GM12878 (cell line): ENCODE measurements at regions not wholly inside any gene's neighbourhood (a gene's known extent, or its start where the extent isn't known, plus 50 kb on each side); places are given as distances from the start of the nearest gene placed in this dataset.

Experiments
- ATAC-seq: fragments of 200-7000 bp; cut with Tn5 transposase; 3 replicates; pipeline ENCODE4 v1.9.1; 2020; ENCODE audit warnings: mild to moderate bottlenecking, moderate library complexity
- BruUV-seq: library from RNA; stranded (reverse); fragments of 400-500 nt; replicated peaks from 2 replicates; lab custom pipeline; 2021; lab: Mats Ljungman, UMichigan
- CTCF ChIA-PET: fragments of 300-600 bp; sonication (Branson Sonifier 250); formaldehyde crosslinking; extraction: SDS; loops from one replicate; lab custom pipeline; 2021; ENCODE audit warnings: inconsistent platforms; lab: Yijun Ruan, JAX
- POLR2A ChIA-PET: fragments of 350-600 bp; formaldehyde crosslinking; extraction: SDS; loops from one replicate; lab custom pipeline; 2021; ENCODE audit warnings: inconsistent platforms; lab: Charles Lee
- RAD21 ChIA-PET: fragments of 300-600 bp; sonication (Branson Sonifier 250); formaldehyde crosslinking; loops from one replicate; lab custom pipeline; 2023; ENCODE audit warnings: antibody characterized with exemption; ENCODE audit not compliant: unreplicated experiment; lab: Charles Lee
- SMC1A ChIA-PET: fragments of 300-600 bp; sonication (Branson Sonifier 250); formaldehyde crosslinking; loops from one replicate; lab custom pipeline; 2023; ENCODE audit not compliant: unreplicated experiment, uncharacterized antibody; lab: Charles Lee
- DNase-seq: peaks from one replicate; pipeline ENCODE4 v3.0.0-alpha.2; 2011; ENCODE audit warnings: low read depth, low spot score
- FAIRE-seq: peaks from 3 replicates; lab custom pipeline; 2011; peaks lifted over from hg19 to GRCh38; lab: Jason Lieb, UNC
- H2AFZ ChIP-seq: 2 replicates; pipeline ENCODE4 v1.6.0; 2011; ENCODE audit warnings: low read depth, low read length, control low read depth; ENCODE audit not compliant: control insufficient read depth
- H3K27ac ChIP-seq: 2 replicates; pipeline ENCODE4 v1.5.1; 2011; ENCODE audit warnings: control low read depth; ENCODE audit not compliant: control insufficient read depth, insufficient read depth
- H3K27me3 ChIP-seq, 2 experiments: replicated peaks in 1 of 2; 2 replicates each; pipeline versions ENCODE4 v1.6.0 to v1.6.1; 2011; ENCODE audit warnings: low read length in 1 of 2; ENCODE audit not compliant: control insufficient read depth in 2 of 2, insufficient read depth in 2 of 2
- H3K36me3 ChIP-seq, 2 experiments: 2 replicates each; pipeline ENCODE4 v1.5.1; 2011; ENCODE audit warnings: low read length in 1 of 2; ENCODE audit not compliant: control insufficient read depth in 2 of 2, insufficient read depth in 2 of 2
- H3K4me1 ChIP-seq: 2 replicates; pipeline ENCODE4 v1.6.1; 2011; ENCODE audit warnings: mild to moderate bottlenecking, low read length, moderate library complexity, mixed read lengths; ENCODE audit not compliant: control insufficient read depth, insufficient read depth
- H3K4me2 ChIP-seq: 2 replicates; pipeline ENCODE4 v1.6.0; 2011; ENCODE audit warnings: control low read depth; ENCODE audit not compliant: control insufficient read depth, insufficient read depth
- H3K4me3 ChIP-seq: fragments of 200-600 bp; sonication (generic); 2 replicates; pipeline ENCODE4 v1.5.1; 2016
- H3K79me2 ChIP-seq: 2 replicates; pipeline ENCODE4 v1.6.0; 2011; ENCODE audit warnings: low read length; ENCODE audit not compliant: control insufficient read depth, insufficient read depth
- H3K9ac ChIP-seq: 2 replicates; pipeline ENCODE4 v1.8.0; 2011; ENCODE audit warnings: low read length, control low read depth, mixed read lengths; ENCODE audit not compliant: control insufficient read depth, insufficient read depth
- H3K9me3 ChIP-seq: replicated peaks from 3 replicates; pipeline ENCODE4 v1.5.1; 2011; ENCODE audit warnings: mild to moderate bottlenecking, low read length; ENCODE audit not compliant: control insufficient read depth, insufficient read depth
- H4K20me1 ChIP-seq: 2 replicates; pipeline ENCODE4 v1.6.0; 2011; ENCODE audit not compliant: control insufficient read depth, insufficient read depth
- BHLHE40 ChIP-seq, 2 experiments: fragments of 450-650 bp in 1 of 2; IDR thresholded peaks; 2 replicates each; pipeline ENCODE4 v1.6.1; 2011 to 2017; ENCODE audit warnings: low read depth in 2 of 2, borderline replicate concordance in 1 of 2, improper control_type of control experiment in 1 of 2, low read length in 1 of 2, mild to moderate bottlenecking in 1 of 2
- CBX5 ChIP-seq: sonication (generic); IDR thresholded peaks from 2 replicates; pipeline ENCODE4 v1.6.1; 2016; ENCODE audit warnings: low read depth, moderate library complexity, mild to moderate bottlenecking, inconsistent platforms
- CEBPZ ChIP-seq: fragments of 150-350 bp; IDR thresholded peaks from 2 replicates; pipeline ENCODE4 v1.6.1; 2016; ENCODE audit warnings: low read depth, low read length
- E2F4 ChIP-seq: IDR thresholded peaks from 2 replicates; pipeline ENCODE4 v1.6.1; 2012; ENCODE audit warnings: low read depth, low read length, improper control_type of control experiment
- EGR1 ChIP-seq, 2 experiments: IDR thresholded peaks; 1 replicate in 1 of 2; 2 replicates in 1 of 2; pipeline ENCODE4 v1.6.1; 2011 to 2012; ENCODE audit warnings: low read depth in 2 of 2, low read length in 2 of 2, borderline replicate concordance in 1 of 2, mild to moderate bottlenecking in 1 of 2, moderate library complexity in 1 of 2
- FOXK2 ChIP-seq: fragments of 450-650 bp; IDR thresholded peaks from 2 replicates; pipeline ENCODE4 v1.6.1; 2017; ENCODE audit warnings: mild to moderate bottlenecking, moderate library complexity
- MTA2 ChIP-seq: fragments of 450-650 bp; IDR thresholded peaks from 2 replicates; pipeline ENCODE4 v1.6.1; 2016; ENCODE audit warnings: low read depth, mild to moderate bottlenecking, moderate library complexity
- NR2C1 ChIP-seq: fragments of 450-650 bp; IDR thresholded peaks from 2 replicates; pipeline ENCODE4 v1.6.1; 2017; ENCODE audit warnings: antibody characterized with exemption, mild to moderate bottlenecking, moderate library complexity
- NRF1 ChIP-seq: conservative IDR thresholded peaks from 2 replicates; pipeline ENCODE4 v1.6.1; 2011; ENCODE audit warnings: mild to moderate bottlenecking, low read depth, low read length, improper control_type of control experiment
- RB1 ChIP-seq: fragments of 450-650 bp; formaldehyde crosslinking; IDR thresholded peaks from 2 replicates; pipeline ENCODE4 v1.6.1; 2017; ENCODE audit warnings: mild to moderate bottlenecking, borderline replicate concordance
- RFX5 ChIP-seq: IDR thresholded peaks from 2 replicates; pipeline ENCODE4 v1.6.1; 2011; ENCODE audit warnings: low read depth, low read length, improper control_type of control experiment
- TBL1XR1 ChIP-seq: IDR thresholded peaks from 2 replicates; pipeline ENCODE4 v1.6.1; 2012; ENCODE audit warnings: low read depth, low read length, improper control_type of control experiment
- YBX1 ChIP-seq: fragments of 450-650 bp; IDR thresholded peaks from 2 replicates; pipeline ENCODE4 v1.6.1; 2016; ENCODE audit warnings: antibody characterized with exemption
- ZNF622 ChIP-seq: fragments of 450-650 bp; IDR thresholded peaks from 2 replicates; pipeline ENCODE4 v1.6.1; 2017; ENCODE audit warnings: mild to moderate bottlenecking, inconsistent platforms
- WGBS: methylation state at CpG from one replicate; pipeline ENCODE4 v1.1.6; 2016; ENCODE audit warnings: low lambda C conversion rate; ENCODE audit not compliant: insufficient replicate concordance, insufficient coverage; ENCODE audit errors: missing lambda C conversion rate; 5-methylcytosine and 5-hydroxymethylcytosine counted together
- in situ Hi-C: fragments of 300-500 bp; cut with MboI; formaldehyde crosslinking; loops from 9 replicates; pipeline ENCODE4 v1.14.3; 2018; ENCODE audit warnings: mixed read lengths
- intact Hi-C: fragments of 100-400 bp; cut with micrococcal nuclease; formaldehyde crosslinking; loops from one replicate; pipeline ENCODE4 v1.14.2; 2022; ENCODE audit not compliant: unreplicated experiment

DNA sequence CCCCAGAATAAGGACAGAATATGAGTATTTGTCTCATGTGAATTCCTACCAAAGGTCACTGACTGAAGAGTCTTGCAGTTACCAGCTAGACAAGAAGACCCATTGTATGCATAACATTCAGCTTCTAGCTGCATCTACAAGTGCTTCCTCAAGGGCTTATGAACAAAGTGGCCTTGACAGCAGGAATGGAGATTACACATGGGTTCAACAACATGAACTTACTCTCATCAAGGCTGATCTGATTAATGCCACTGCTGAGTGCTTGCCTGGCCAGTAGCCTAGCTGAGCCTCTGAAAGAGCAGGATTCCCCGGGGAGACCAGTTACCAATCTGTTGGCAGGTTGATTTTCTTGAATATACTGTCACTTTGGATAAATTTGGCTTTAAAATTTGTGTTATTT, 76.7 kb upstream of the CHD1 start:
- no peaks in the 10 kb centered on the region for H3K79me2 ChIP-seq
- peak; percentile 45 for ATAC-seq
- SMC1A ChIA-PET, result interaction anchor here (0.6 to 1.6 kb wide), 8 partner anchors 14 to 101 kb away, joined by 3 to 9 read pairs (median 4); no protein-coding TSS in a partner anchor
- no peaks in the 10 kb centered on the region; the same call in 2 of the 3 replicates for H3K9me3 ChIP-seq
- DNase-seq, result no peak
- H2AFZ ChIP-seq, result peak overlapping the region; percentile 6; the same call in 1 of the 2 replicates
- no peaks in the 10 kb centered on the region for H3K36me3 ChIP-seq
- no peak for TF ChIP-seq ZNF622
- TF ChIP-seq RB1, result no peak
- no peak for TF ChIP-seq NR2C1
- TF ChIP-seq CBX5, result no peak
- no peak for TF ChIP-seq FOXK2
- TF ChIP-seq BHLHE40 (IDR thresholded peaks at IDR 0.05; ENCODE audit: borderline replicate concordance in 1 of 2, low read depth in 2 of 2, low read length in 1 of 2), result no peak
- TF ChIP-seq EGR1 (IDR thresholded peaks at IDR 0.05; ENCODE audit: borderline replicate concordance in 1 of 2, low read depth in 2 of 2, low read length in 2 of 2), result no peak
- TF ChIP-seq MTA2, result no peak
- TF ChIP-seq YBX1, result no peak
- TF ChIP-seq E2F4, result no peak
- TF ChIP-seq TBL1XR1, result no peak
- no peak for TF ChIP-seq NRF1
- TF ChIP-seq CEBPZ, result no peak
- TF ChIP-seq RFX5, result no peak
- H3K9ac ChIP-seq, result no peak overlapping the region
- RAD21 ChIA-PET, result interaction anchor here (0.9 to 1.9 kb wide), 2 partner anchors 22 to 72 kb away, joined by 3 to 13 read pairs; no protein-coding TSS in a partner anchor
- no peak overlapping the region for H3K4me3 ChIP-seq
- H3K4me2 ChIP-seq, result no peak overlapping the region
- intact Hi-C loops, result loop anchor here (2.0 to 5.0 kb wide), 2 partner anchors 21 to 78 kb away; partner anchors contain the start of gene CHD1
- H3K27me3 ChIP-seq, result no peaks in the 10 kb centered on the region
- WGBS, result 31% methylated on average over 1 of the region's 1 CpG
- BruUV-seq, result no TSS peak
- in situ Hi-C loops, result no loop called here
- peaks cover 8% of the 10 kb centered on the region for H3K4me1 ChIP-seq
- CTCF ChIA-PET, result interaction anchor here (0.9 to 1.5 kb wide), 5 partner anchors 55 to 98 kb away, joined by 3 to 5 read pairs (median 3); no protein-coding TSS in a partner anchor
- POLR2A ChIA-PET, result interaction anchor here (0.7 to 1.5 kb wide), 2 partner anchors 22 to 76 kb away, joined by 3 to 5 read pairs; partner anchors contain the start of gene CHD1
- H3K27ac ChIP-seq, result no peak overlapping the region
- H4K20me1 ChIP-seq, result no peaks in the 10 kb centered on the region
- peak; percentile 68 for FAIRE-seq
